ENCODE measurements at regions not wholly inside any gene's neighbourhood (a gene's known extent, or its start where the extent isn't known, plus 50 kb on each side); places are given as distances from the start of the nearest gene placed in this dataset.

DNA sequence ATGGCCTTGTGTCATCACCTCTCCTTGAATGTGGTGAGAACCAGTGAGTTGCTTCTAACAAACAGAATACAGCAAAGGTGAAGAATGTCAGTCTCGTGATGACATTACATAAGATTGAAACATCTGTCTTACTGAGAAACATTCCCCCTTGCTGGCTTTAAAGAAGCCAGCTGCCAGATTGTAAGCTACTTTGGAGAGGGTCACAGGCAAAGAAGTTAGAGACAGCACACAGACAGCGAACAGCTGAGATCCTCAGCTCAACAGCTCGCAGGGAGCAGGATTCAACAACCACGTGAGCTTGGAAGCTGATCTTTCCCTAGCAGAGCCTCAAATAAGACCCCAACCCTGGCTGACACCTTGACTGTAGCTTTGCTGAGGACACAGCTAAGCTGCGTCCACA lies 367.9 kb downstream of the LIG4 start:
- Histone ChIP-seq H2AK5ac (ENCODE audit: low read length, severe bottlenecking) (no peak overlapping the region), H2BK120ac (ENCODE audit: low read depth, low read length) (no peak overlapping the region), H3K9me3 (ENCODE audit: control insufficient read depth, low read length) (no peaks in the 10 kb centered on the region), H3K27ac (ENCODE audit: low read length, poor library complexity, severe bottlenecking) (peak overlapping the region; percentile 63), H4K91ac (ENCODE audit: low read length) (no peak overlapping the region), H2AFZ (ENCODE audit: low read depth, low read length) (no peak overlapping the region), H3K18ac (ENCODE audit: low read depth in 1 of 2, low read length in 2 of 2) (peak overlapping the region in 1 of 2 experiments; percentile 34), H3K4me3 (ENCODE audit: insufficient read depth in 1 of 2, low read depth in 1 of 2, low read length in 2 of 2) (no peak overlapping the region), H3K27me3 (ENCODE audit: control insufficient read depth in 1 of 2, insufficient read depth in 1 of 2, low read length in 2 of 2) (no peaks in the 10 kb centered on the region), H3K79me1 (replicated peaks; ENCODE audit: low read length, poor library complexity, severe bottlenecking) (peaks cover 9% of the 10 kb centered on the region), H2BK5ac (ENCODE audit: low read depth, low read length, poor library complexity, severe bottlenecking) (no peak overlapping the region), H3K36me3 (ENCODE audit: control insufficient read depth in 1 of 2, insufficient read depth in 2 of 2, low read depth in 1 of 2, low read length in 2 of 2) (no peaks in the 10 kb centered on the region), H2BK15ac (ENCODE audit: low read depth, poor library complexity, severe bottlenecking) (no peak overlapping the region), H3K23ac (ENCODE audit: low read length in 2 of 2) (peak overlapping the region in 1 of 2 experiments; percentile 78), H3K9ac (ENCODE audit: low read length) (no peak overlapping the region), H3K4me2 (ENCODE audit: low read length, poor library complexity, severe bottlenecking) (peak overlapping the region; percentile 16), H3K4me1 (ENCODE audit: control insufficient read depth, insufficient read depth, low read depth, low read length) (peaks cover 5% of the 10 kb centered on the region), H3K4ac (ENCODE audit: low read depth in 1 of 2, low read length in 2 of 2) (no peak overlapping the region), H4K8ac (ENCODE audit: low read length) (no peak overlapping the region), H2BK12ac (ENCODE audit: low read length in 2 of 2) (no peak overlapping the region), H3K14ac (ENCODE audit: low read length in 2 of 2) (no peak overlapping the region)
- DNase-seq: peak; percentile 68
- WGBS: 31% methylated on average over 4 of the region's 5 CpGs

DNA sequence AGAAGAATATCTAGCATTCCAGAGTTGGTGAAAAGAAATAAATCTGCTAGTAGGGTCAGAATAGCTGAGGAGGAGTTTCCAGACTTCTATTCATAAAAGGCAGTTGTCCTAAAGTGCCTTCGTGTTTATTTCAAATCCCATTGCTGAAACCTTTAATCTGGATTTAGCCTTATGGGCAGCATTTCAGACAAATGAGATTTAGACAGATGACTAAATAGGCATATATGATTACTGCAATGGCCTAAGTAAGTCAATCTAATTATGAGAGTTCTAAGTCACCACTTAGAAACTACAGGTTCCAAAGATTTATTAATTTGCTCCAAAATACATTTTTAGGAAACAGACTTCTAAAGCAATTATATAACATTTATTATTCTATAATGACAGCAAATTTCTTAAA lies 368.7 kb downstream of the LIG4 start:
- Histone ChIP-seq H2BK5ac (ENCODE audit: low read depth, low read length, poor library complexity, severe bottlenecking) (no peak overlapping the region), H4K8ac (ENCODE audit: low read length) (no peak overlapping the region), H3K36me3 (ENCODE audit: control insufficient read depth in 1 of 2, insufficient read depth in 2 of 2, low read depth in 1 of 2, low read length in 2 of 2) (no peaks in the 10 kb centered on the region), H3K4me2 (ENCODE audit: low read length, poor library complexity, severe bottlenecking) (no peak overlapping the region), H3K23ac (ENCODE audit: low read length in 2 of 2) (no peak overlapping the region), H3K4me3 (ENCODE audit: insufficient read depth in 1 of 2, low read depth in 1 of 2, low read length in 2 of 2) (no peak overlapping the region), H2AFZ (ENCODE audit: low read depth, low read length) (no peak overlapping the region), H2BK15ac (ENCODE audit: low read depth, poor library complexity, severe bottlenecking) (no peak overlapping the region), H3K14ac (ENCODE audit: low read length in 2 of 2) (no peak overlapping the region), H2BK12ac (ENCODE audit: low read length in 2 of 2) (no peak overlapping the region), H3K9ac (ENCODE audit: low read length) (no peak overlapping the region), H3K27me3 (ENCODE audit: control insufficient read depth in 1 of 2, insufficient read depth in 1 of 2, low read length in 2 of 2) (no peaks in the 10 kb centered on the region), H3K18ac (ENCODE audit: low read depth in 1 of 2, low read length in 2 of 2) (no peak overlapping the region), H4K91ac (ENCODE audit: low read length) (no peak overlapping the region), H3K4me1 (ENCODE audit: control insufficient read depth, insufficient read depth, low read depth, low read length) (peaks cover 5% of the 10 kb centered on the region), H3K9me3 (ENCODE audit: control insufficient read depth, low read length) (no peaks in the 10 kb centered on the region), H2BK120ac (ENCODE audit: low read depth, low read length) (no peak overlapping the region), H3K4ac (ENCODE audit: low read depth in 1 of 2, low read length in 2 of 2) (no peak overlapping the region), H3K79me1 (replicated peaks; ENCODE audit: low read length, poor library complexity, severe bottlenecking) (peaks cover 7% of the 10 kb centered on the region), H3K27ac (ENCODE audit: low read length, poor library complexity, severe bottlenecking) (no peak overlapping the region), H2AK5ac (ENCODE audit: low read length, severe bottlenecking) (no peak overlapping the region)
- no peak for DNase-seq
- 75% methylated on average over 1 of the region's 1 CpG for WGBS

- no peak overlapping the region for H3K14ac ChIP-seq (ENCODE audit: low read length in 2 of 2)
- peaks cover 7% of the 10 kb centered on the region for H3K79me1 ChIP-seq (replicated peaks; ENCODE audit: low read length, poor library complexity, severe bottlenecking)
- H3K23ac ChIP-seq (ENCODE audit: low read length in 2 of 2): no peak overlapping the region
- H3K18ac ChIP-seq (ENCODE audit: low read depth in 1 of 2, low read length in 2 of 2): no peak overlapping the region
- H4K8ac ChIP-seq (ENCODE audit: low read length): no peak overlapping the region
- no peaks in the 10 kb centered on the region for H3K9me3 ChIP-seq (ENCODE audit: control insufficient read depth, low read length)
- peaks cover 5% of the 10 kb centered on the region for H3K4me1 ChIP-seq (ENCODE audit: control insufficient read depth, insufficient read depth, low read depth, low read length)
- no peak overlapping the region for H3K9ac ChIP-seq (ENCODE audit: low read length)
- no peak overlapping the region for H2AFZ ChIP-seq (ENCODE audit: low read depth, low read length)
- no peak overlapping the region for H2BK15ac ChIP-seq (ENCODE audit: low read depth, poor library complexity, severe bottlenecking)
- H3K4me2 ChIP-seq (ENCODE audit: low read length, poor library complexity, severe bottlenecking): no peak overlapping the region
- H2BK120ac ChIP-seq (ENCODE audit: low read depth, low read length): no peak overlapping the region
- DNase-seq: no peak
- no peaks in the 10 kb centered on the region for H3K27me3 ChIP-seq (ENCODE audit: control insufficient read depth in 1 of 2, insufficient read depth in 1 of 2, low read length in 2 of 2)
- no peak overlapping the region for H3K4ac ChIP-seq (ENCODE audit: low read depth in 1 of 2, low read length in 2 of 2)
- no peak overlapping the region for H4K91ac ChIP-seq (ENCODE audit: low read length)
- H2AK5ac ChIP-seq (ENCODE audit: low read length, severe bottlenecking): no peak overlapping the region
- H3K36me3 ChIP-seq (ENCODE audit: control insufficient read depth in 1 of 2, insufficient read depth in 2 of 2, low read depth in 1 of 2, low read length in 2 of 2): no peaks in the 10 kb centered on the region
- WGBS: 73% methylated on average over 3 of the region's 3 CpGs
- no peak overlapping the region for H3K27ac ChIP-seq (ENCODE audit: low read length, poor library complexity, severe bottlenecking)
- no peak overlapping the region for H2BK5ac ChIP-seq (ENCODE audit: low read depth, low read length, poor library complexity, severe bottlenecking)
- H2BK12ac ChIP-seq (ENCODE audit: low read length in 2 of 2): no peak overlapping the region
- no peak overlapping the region for H3K4me3 ChIP-seq (ENCODE audit: insufficient read depth in 1 of 2, low read depth in 1 of 2, low read length in 2 of 2)
These were observed 369.4 kb downstream of the LIG4 start for GRCh38 chr13:107845911-107846310.

GRCh38 chr13:107843681-107844080 lies 371.7 kb downstream of the LIG4 start:
- no peak overlapping the region for H3K4ac ChIP-seq (ENCODE audit: low read depth in 1 of 2, low read length in 2 of 2)
- peaks cover 5% of the 10 kb centered on the region for H3K4me1 ChIP-seq (ENCODE audit: control insufficient read depth, insufficient read depth, low read depth, low read length)
- H3K4me2 ChIP-seq (ENCODE audit: low read length, poor library complexity, severe bottlenecking): no peak overlapping the region
- no peak overlapping the region for H2BK15ac ChIP-seq (ENCODE audit: low read depth, poor library complexity, severe bottlenecking)
- no peak overlapping the region for H3K18ac ChIP-seq (ENCODE audit: low read depth in 1 of 2, low read length in 2 of 2)
- H4K8ac ChIP-seq (ENCODE audit: low read length): no peak overlapping the region
- H2BK5ac ChIP-seq (ENCODE audit: low read depth, low read length, poor library complexity, severe bottlenecking): no peak overlapping the region
- no peak overlapping the region for H2AFZ ChIP-seq (ENCODE audit: low read depth, low read length)
- H2BK120ac ChIP-seq (ENCODE audit: low read depth, low read length): no peak overlapping the region
- no peak overlapping the region for H2BK12ac ChIP-seq (ENCODE audit: low read length in 2 of 2)
- H3K9me3 ChIP-seq (ENCODE audit: control insufficient read depth, low read length): no peaks in the 10 kb centered on the region
- no peak for DNase-seq
- no peaks in the 10 kb centered on the region for H3K27me3 ChIP-seq (ENCODE audit: control insufficient read depth in 1 of 2, insufficient read depth in 1 of 2, low read length in 2 of 2)
- H3K4me3 ChIP-seq (ENCODE audit: insufficient read depth in 1 of 2, low read depth in 1 of 2, low read length in 2 of 2): no peak overlapping the region
- H3K79me1 ChIP-seq (replicated peaks; ENCODE audit: low read length, poor library complexity, severe bottlenecking): peaks cover 6% of the 10 kb centered on the region
- H3K27ac ChIP-seq (ENCODE audit: low read length, poor library complexity, severe bottlenecking): no peak overlapping the region
- H4K91ac ChIP-seq (ENCODE audit: low read length): no peak overlapping the region
- H2AK5ac ChIP-seq (ENCODE audit: low read length, severe bottlenecking): peak overlapping the region; percentile 16
- H3K14ac ChIP-seq (ENCODE audit: low read length in 2 of 2): no peak overlapping the region
- no peaks in the 10 kb centered on the region for H3K36me3 ChIP-seq (ENCODE audit: control insufficient read depth in 1 of 2, insufficient read depth in 2 of 2, low read depth in 1 of 2, low read length in 2 of 2)
- WGBS: 100% methylated on average over 1 of the region's 3 CpGs
- no peak overlapping the region for H3K9ac ChIP-seq (ENCODE audit: low read length)
- H3K23ac ChIP-seq (ENCODE audit: low read length in 2 of 2): no peak overlapping the region

All from mesenchymal stem cell (in vitro differentiated cells and primary cell).